Fibroblast of the aortic adventitia (primary cell): ENCODE measurements at regions not wholly inside any gene's neighbourhood (a gene's known extent, or its start where the extent isn't known, plus 50 kb on each side); places are given as distances from the start of the nearest gene placed in this dataset.

ENCODE experiments used
- DNase-seq: peaks from one replicate; pipeline ENCODE4 v3.0.0-alpha.2; 2010; ENCODE audit warnings: low read depth
- H3K4me3 ChIP-seq: 2 replicates; pipeline ENCODE4 v1.5.1; 2011; ENCODE audit warnings: low read depth, mild to moderate bottlenecking, control low read depth, low read length, moderate library complexity
- TF ChIP-seq, protein P1 (sequence below): IDR thresholded peaks from 2 replicates; pipeline ENCODE4 v1.5.1; 2011; ENCODE audit warnings: mild to moderate bottlenecking, low read length, control low read depth, inconsistent platforms; ENCODE audit not compliant: insufficient read depth

DNA sequence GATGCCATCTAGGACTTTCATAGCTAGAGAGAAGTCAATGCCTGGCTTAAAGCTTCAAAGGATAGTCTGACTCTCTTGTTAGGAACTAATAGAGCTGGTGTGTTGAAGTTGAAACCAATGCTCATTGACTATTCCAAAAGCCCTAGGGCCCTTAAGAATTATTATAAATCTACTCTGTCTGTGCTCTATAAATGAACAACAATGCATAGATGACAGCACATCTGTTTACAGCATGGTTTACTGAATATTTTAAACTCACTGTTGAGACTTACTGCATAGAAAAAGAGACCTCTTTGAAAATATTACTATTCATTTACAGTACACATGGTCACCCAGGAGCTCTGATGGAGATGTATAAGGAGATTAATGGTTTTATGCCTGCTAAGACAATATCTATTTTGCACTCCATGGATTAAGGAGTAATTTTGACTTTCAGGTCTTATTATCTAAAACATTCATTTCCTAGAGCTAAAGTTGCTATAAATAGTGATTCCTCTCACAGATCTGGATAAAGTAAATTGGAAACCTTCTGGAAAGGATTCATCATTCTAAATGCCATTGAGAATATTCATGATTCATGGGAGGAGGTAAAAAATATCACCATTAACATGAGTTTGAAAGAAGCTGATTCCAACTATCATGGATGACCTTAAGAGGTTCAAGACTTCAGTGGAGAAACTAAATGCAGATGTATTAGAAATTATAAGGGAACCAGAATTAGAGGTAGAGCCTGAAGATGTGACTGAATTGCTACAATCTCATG is 763.5 kb upstream of the MAP3K7 start:
- no peak for DNase-seq
- TF ChIP-seq, protein P1, sequence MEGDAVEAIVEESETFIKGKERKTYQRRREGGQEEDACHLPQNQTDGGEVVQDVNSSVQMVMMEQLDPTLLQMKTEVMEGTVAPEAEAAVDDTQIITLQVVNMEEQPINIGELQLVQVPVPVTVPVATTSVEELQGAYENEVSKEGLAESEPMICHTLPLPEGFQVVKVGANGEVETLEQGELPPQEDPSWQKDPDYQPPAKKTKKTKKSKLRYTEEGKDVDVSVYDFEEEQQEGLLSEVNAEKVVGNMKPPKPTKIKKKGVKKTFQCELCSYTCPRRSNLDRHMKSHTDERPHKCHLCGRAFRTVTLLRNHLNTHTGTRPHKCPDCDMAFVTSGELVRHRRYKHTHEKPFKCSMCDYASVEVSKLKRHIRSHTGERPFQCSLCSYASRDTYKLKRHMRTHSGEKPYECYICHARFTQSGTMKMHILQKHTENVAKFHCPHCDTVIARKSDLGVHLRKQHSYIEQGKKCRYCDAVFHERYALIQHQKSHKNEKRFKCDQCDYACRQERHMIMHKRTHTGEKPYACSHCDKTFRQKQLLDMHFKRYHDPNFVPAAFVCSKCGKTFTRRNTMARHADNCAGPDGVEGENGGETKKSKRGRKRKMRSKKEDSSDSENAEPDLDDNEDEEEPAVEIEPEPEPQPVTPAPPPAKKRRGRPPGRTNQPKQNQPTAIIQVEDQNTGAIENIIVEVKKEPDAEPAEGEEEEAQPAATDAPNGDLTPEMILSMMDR, result no peak
- no peak overlapping the region for H3K4me3 ChIP-seq

GRCh38 chr6:91341473-91341872 is 754.6 kb upstream of the MAP3K7 start:
- TF ChIP-seq, protein P1, result no peak
- DNase-seq, result no peak
- no peak overlapping the region for H3K4me3 ChIP-seq

- H3K4me3 ChIP-seq, result no peak overlapping the region
- no peak for DNase-seq
- TF ChIP-seq, protein P1, result no peak
Measured at GRCh38 chr6:91340896-91341395, 754.1 kb upstream of the MAP3K7 start.

- no peak for DNase-seq
- H3K4me3 ChIP-seq, result no peak overlapping the region
- TF ChIP-seq, protein P1, result peak; percentile 18
Measured at GRCh38 chr6:91337967-91338366, 751.1 kb upstream of the MAP3K7 start.

DNA sequence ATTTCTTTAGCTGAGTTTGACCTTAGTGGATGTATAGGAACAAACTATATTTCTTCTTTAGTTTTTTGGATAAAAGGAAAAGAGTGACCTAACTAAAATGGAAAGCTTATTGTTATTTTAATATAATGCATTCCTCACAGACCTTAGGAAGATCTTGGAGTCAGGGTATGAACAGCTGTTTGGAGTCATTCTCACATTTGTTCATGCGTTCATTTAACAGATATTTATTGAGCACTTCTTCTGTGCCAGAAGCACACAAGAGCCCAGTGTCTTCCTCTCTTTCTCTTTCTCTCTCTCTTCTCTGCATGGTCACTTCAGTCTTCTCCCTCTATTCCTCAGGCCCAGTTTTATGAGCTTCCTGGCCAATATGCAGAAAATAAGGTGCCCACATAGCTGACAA is 744.0 kb upstream of the MAP3K7 start:
- DNase-seq, result no peak
- no peak overlapping the region for H3K4me3 ChIP-seq
- TF ChIP-seq, protein P1, result no peak

- TF ChIP-seq, protein P1, result no peak
- H3K4me3 ChIP-seq, result no peak overlapping the region
- DNase-seq, result no peak
Measured at GRCh38 chr6:91328241-91328640, 741.4 kb upstream of the MAP3K7 start.
